Fibroblast of lung (primary cell): ENCODE measurements at regions not wholly inside any gene's neighbourhood (a gene's known extent, or its start where the extent isn't known, plus 50 kb on each side); places are given as distances from the start of the nearest gene placed in this dataset.

Source experiments
- EZH2 ChIP-seq: IDR thresholded peaks from 2 replicates; pipeline ENCODE4 v1.5.1; 2012; ENCODE audit warnings: low read length, control low read depth, mild to moderate bottlenecking; ENCODE audit errors: missing control alignments
- TF ChIP-seq, protein P1 (sequence below), 2 donors: IDR thresholded peaks in 1 of 2; conservative IDR thresholded peaks in 1 of 2; 1 replicate in 1 of 2; 2 replicates in 1 of 2; pipeline ENCODE4 v1.5.1; 2011 to 2012; ENCODE audit warnings: low read length in 2 of 2, control low read depth in 1 of 2, inconsistent platforms in 1 of 2, low read depth in 1 of 2, mild to moderate bottlenecking in 1 of 2

- TF ChIP-seq EZH2, result no peak
- TF ChIP-seq, protein P1, sequence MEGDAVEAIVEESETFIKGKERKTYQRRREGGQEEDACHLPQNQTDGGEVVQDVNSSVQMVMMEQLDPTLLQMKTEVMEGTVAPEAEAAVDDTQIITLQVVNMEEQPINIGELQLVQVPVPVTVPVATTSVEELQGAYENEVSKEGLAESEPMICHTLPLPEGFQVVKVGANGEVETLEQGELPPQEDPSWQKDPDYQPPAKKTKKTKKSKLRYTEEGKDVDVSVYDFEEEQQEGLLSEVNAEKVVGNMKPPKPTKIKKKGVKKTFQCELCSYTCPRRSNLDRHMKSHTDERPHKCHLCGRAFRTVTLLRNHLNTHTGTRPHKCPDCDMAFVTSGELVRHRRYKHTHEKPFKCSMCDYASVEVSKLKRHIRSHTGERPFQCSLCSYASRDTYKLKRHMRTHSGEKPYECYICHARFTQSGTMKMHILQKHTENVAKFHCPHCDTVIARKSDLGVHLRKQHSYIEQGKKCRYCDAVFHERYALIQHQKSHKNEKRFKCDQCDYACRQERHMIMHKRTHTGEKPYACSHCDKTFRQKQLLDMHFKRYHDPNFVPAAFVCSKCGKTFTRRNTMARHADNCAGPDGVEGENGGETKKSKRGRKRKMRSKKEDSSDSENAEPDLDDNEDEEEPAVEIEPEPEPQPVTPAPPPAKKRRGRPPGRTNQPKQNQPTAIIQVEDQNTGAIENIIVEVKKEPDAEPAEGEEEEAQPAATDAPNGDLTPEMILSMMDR (conservative IDR thresholded peaks at IDR 0.05 in 1 of 2, IDR thresholded peaks at IDR 0.05 in 1 of 2; ENCODE audit: low read depth in 1 of 2, low read length in 2 of 2), result no peak
Measured at GRCh38 chr5:163877865-163878264, 372.4 kb downstream of the MAT2B start.
